ENCODE measurements at regions not wholly inside any gene's neighbourhood (a gene's known extent, or its start where the extent isn't known, plus 50 kb on each side); places are given as distances from the start of the nearest gene placed in this dataset.

- DNase-seq = no peak
Observed at GRCh38 chr17:51493206-51493605, 232.9 kb downstream of the UTP18 start.

GRCh38 chr17:51496378-51496777, 236.0 kb downstream of the UTP18 start:
- no peak for DNase-seq

DNA sequence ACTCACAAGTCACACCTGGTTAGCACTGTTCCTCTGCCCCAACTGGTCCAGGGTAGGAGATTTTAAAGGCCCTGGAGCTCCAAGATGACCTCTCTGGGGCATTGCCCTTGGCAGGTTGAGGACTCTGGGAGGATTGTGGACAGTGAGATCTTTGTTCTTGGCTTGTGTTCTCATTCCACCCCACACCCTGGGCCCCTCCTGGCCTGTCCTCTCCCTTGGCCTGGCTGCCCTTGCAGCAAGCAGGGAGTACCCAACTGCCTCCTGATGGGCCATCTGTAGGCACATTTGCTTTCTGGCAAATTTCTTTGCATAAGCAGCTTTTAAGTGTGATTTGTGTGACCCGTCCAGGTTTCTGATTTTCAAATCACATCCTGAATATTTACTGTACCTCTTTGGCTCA, 239.6 kb downstream of the UTP18 start:
- no peak for DNase-seq

DNA sequence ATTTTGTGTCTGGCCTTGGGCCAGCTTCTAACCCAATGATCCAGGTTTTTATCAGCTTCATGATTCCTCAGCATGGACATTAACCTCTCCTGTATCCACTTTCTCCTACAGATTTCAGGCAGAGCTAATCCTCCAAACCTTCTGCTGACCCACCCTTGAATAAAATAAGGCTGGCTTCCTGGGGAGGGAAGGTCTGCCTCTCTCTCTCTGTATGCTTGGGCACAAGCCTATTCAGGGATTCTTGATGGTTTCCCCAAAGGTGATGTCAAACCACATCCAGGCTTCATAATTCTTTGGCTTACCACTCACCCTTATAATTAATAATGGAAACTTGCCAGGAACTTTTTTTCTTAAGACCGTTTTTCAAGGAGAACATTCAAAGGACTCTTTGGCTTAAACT, 240.1 kb downstream of the UTP18 start:
- no peak for DNase-seq

- DNase-seq = no peak
Observed at GRCh38 chr17:51505450-51505849, 245.1 kb downstream of the UTP18 start.

- no peak for DNase-seq
Observed at GRCh38 chr17:51507444-51507843, 247.1 kb downstream of the UTP18 start.

GRCh38 chr17:51508048-51508447, 247.7 kb downstream of the UTP18 start:
- no peak for DNase-seq

DNA sequence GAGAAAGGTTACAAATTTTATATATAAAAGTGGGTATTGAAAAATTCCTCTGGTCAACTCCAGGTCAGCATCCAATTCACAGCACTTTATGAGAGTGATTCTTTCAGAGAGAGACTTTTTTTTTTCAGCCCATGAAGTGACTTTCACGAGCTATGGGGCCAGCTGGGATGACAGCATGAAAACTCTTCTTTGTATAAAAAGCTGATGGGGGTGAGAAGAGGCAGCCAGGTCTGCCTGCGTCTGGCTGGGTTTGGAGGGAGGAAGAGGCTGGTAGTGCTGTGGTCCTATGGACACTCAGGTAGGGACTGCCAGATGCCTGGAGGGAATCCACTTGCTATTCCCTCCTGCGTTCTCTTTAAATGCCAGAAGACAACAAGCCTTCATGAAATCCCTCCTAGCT, 250.6 kb downstream of the UTP18 start:
- no peak for DNase-seq

DNA sequence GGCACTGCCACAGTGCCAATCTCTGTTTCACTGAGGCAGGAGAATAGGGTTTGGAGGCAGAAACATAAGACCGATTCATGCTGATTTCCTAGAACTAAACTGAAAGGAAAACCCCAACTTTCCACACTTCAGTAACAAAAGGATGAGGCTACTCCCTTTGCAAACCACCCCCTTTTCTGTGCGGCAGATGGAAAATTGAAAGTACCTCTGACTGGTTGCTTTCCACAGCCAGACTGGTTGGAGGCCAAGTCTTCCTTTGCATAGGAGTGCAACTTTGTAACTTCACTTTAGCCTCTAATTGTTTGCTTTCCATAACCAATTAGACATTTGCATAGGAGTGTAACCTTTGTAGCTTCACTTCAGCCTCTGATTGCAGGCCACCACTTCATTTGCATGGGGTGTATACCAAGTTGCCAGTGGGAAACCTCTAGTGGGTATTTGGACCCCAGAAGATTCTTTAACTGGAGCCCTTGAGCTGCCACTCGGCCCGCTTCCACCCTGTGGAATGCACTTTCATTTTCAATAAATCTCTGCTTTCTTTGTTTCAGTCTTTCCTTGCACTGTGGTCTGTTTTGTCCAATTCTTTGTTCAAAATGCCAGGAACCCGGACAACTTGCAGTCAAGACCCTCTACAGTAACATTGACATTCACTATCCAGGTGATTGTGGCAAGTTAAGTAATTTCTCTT, 252.0 kb downstream of the UTP18 start:
- no peak for DNase-seq

GRCh38 chr17:51516924-51517323, 256.6 kb downstream of the UTP18 start:
- DNase-seq = no peak

GRCh38 chr17:51524524-51524923, 264.2 kb downstream of the UTP18 start:
- no peak for DNase-seq

GRCh38 chr17:51526507-51526906, 266.2 kb downstream of the UTP18 start:
- DNase-seq = no peak

GRCh38 chr17:51527225-51527982, 267.1 kb downstream of the UTP18 start:
- no peak for DNase-seq

DNA sequence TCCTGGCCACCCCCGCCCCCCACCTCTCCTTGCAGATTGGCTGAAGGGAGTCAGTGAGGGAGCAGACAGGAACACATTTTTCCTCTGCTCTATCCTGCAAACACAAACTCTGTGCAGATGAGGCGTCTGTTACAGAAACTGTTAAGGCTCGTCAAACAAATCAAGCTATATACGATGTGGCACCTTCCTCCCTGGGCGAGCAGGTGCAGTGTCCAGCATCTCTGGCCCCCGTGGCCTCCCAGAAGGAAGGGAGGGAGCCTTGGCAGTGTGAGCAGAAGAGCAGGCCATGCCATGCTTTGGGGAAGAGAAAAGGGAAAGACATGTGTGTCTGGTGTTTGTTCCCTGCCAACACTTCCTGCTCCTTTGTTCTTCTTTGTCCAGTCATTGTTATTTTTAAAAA, 267.8 kb downstream of the UTP18 start:
- no peak for DNase-seq

DNA sequence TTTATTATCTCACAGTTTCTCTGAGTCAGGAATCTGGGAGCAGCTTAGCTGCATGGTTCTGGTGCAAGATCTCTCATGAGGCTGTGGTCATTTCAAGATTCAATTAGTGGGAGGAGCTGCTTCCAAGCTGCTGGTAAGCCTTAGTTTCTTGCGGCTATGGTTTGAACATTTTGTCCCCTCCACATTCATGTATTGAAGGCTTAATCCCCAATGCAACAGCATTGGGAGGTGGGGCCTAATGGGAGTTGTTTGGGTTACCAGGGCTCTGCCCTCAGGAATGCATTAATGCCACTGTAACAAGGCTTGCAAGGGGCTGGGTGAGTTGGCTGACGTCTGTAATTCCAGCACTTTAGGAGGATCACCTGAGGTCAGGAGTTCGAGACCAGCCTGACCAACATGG, 272.9 kb downstream of the UTP18 start:
- no peak for DNase-seq

- no peak for DNase-seq
Observed at GRCh38 chr17:51533821-51534220, 273.5 kb downstream of the UTP18 start.

DNA sequence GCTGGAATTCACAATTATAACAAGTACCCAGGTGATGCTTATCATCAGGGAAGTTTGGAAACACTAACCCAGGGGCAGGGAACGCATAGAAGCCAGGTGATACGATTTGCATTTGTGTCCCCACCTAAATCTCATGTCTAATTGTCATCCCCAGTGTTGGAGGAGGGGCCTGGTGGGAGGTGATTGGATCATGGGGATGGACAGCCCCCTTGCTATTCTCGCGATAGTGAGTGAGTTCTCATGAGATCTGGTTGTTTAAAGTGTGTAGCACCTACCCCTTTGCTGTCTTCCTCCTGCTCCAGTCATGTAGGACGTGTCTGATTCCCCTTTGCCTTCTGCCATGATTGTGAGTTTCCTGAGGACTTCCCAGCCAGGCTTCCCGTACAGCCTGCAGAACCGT, 276.3 kb downstream of the UTP18 start:
- no peak for DNase-seq

- DNase-seq = no peak
Observed at GRCh38 chr17:51537996-51538550, 277.7 kb downstream of the UTP18 start.

DNA sequence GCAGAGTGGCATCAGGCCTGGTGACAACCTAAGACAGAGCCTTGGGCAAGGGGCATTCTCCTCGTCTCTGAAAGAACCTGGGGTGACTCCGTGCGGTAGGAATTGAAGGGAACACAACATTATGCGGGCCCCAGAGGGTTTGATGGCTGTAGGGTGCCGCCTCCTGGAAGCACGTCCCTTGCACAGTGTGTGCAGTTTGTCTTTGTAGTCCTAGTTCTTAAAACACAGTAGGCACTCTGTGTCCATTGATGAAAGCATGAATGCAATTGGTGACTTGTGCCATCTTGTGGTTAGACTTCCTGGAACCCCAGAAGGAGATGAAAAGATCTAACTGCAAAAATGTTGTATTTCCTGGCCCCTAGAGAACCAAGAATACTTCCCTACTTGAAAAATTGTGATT, 279.8 kb downstream of the UTP18 start:
- DNase-seq = no peak

DNA sequence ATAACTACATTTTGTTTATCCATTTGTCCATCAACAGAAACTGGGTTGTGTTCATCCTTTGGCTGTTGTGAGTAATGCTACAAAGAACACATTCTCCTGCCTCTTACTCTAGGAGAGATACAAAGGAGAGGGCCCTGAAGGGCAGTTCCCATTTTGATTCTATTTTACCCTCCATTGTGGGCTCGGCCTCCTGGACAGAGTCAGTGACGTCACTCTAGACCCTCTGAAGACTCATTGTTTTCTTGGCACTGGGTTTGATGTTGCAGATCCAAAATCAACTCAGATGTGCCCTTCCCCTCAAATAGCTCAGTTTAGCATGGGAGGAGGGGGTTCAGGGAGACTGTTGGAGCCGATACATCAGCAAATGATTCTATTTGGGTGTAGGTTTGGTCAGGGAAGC, 280.9 kb downstream of the UTP18 start:
- DNase-seq = no peak

GRCh38 chr17:51546114-51546513, 285.8 kb downstream of the UTP18 start:
- no peak for DNase-seq

GRCh38 chr17:51548125-51548524, 287.8 kb downstream of the UTP18 start:
- no peak for DNase-seq

DNA sequence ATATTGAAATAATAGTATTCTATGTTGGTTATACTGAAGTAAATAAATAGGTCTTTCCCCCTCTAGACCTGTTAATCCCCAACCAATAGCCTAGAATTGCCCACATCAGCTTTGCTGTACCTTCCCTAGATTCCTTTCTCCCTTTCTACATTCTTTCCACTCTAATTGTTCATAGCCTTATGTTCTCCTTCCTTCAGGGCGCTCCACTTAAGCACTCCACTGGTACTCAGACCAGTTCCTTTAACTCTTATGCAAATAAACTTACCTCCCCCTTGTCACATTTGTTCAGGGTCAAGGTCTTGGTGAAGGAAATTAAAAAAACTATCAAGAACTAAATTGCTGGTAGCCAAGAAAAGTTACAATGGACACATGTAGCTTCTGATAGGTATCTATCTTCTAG, 294.8 kb downstream of the UTP18 start:
- no peak for DNase-seq

DNA sequence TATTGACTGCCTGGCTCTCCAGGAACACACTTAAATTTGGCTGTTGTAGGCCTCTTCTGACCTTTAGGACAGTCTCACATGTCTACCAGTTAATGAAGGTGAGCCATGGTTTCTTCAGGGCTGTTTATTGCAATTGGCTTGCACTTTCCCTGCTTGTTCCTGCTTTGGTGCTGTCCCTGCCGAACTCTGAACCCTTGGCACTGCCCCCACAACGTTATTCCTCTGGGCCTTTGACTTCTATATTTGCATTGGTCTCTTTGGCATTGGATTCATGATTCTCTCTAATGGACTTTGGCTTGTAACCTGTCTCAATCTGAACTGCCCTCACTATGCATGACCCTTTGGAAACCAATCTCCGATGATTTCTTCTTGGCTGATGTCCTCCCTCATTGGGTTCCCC, 299.4 kb downstream of the UTP18 start:
- no peak for DNase-seq
